Fibroblast of villous mesenchyme (primary cell): ENCODE measurements at regions not wholly inside any gene's neighbourhood (a gene's known extent, or its start where the extent isn't known, plus 50 kb on each side); places are given as distances from the start of the nearest gene placed in this dataset.

Experiments used
- DNase-seq: peaks from one replicate; pipeline ENCODE4 v3.0.0-alpha.2; 2010; ENCODE audit warnings: low read depth
- H3K4me3 ChIP-seq: 2 replicates; pipeline ENCODE4 v1.5.1; 2011; ENCODE audit warnings: low read depth, mild to moderate bottlenecking, low read length
- CTCF ChIP-seq: IDR thresholded peaks from 2 replicates; pipeline ENCODE4 v1.5.1; 2012; ENCODE audit warnings: low read depth, mild to moderate bottlenecking, low read length; ENCODE audit not compliant: insufficient read depth

GRCh38 chr17:34727601-34728000, 148.2 kb downstream of the TMEM132E start:
- H3K4me3 ChIP-seq, result no peak overlapping the region
- DNase-seq, result no peak
- TF ChIP-seq CTCF, result no peak

GRCh38 chr17:34726536-34727384, 147.4 kb downstream of the TMEM132E start:
- H3K4me3 ChIP-seq, result no peak overlapping the region
- DNase-seq, result no peak
- no peak for TF ChIP-seq CTCF

- DNase-seq, result no peak
- H3K4me3 ChIP-seq, result no peak overlapping the region
- TF ChIP-seq CTCF, result no peak
Measured at GRCh38 chr17:34725725-34726124, 146.3 kb downstream of the TMEM132E start.

GRCh38 chr17:34725008-34725407, 145.6 kb downstream of the TMEM132E start:
- no peak overlapping the region for H3K4me3 ChIP-seq
- no peak for DNase-seq
- TF ChIP-seq CTCF, result no peak

GRCh38 chr17:34723875-34724274, 144.5 kb downstream of the TMEM132E start:
- DNase-seq, result no peak
- TF ChIP-seq CTCF, result no peak
- H3K4me3 ChIP-seq, result no peak overlapping the region

- no peak for TF ChIP-seq CTCF
- DNase-seq, result no peak
- H3K4me3 ChIP-seq, result no peak overlapping the region
Measured at GRCh38 chr17:34721326-34721725, 141.9 kb downstream of the TMEM132E start.

- no peak for DNase-seq
- no peak for TF ChIP-seq CTCF
- no peak overlapping the region for H3K4me3 ChIP-seq
Measured at GRCh38 chr17:34720760-34721159, 141.4 kb downstream of the TMEM132E start.
